Peyer's patch (tissue), 4 donors: ENCODE measurements at regions not wholly inside any gene's neighbourhood (a gene's known extent, or its start where the extent isn't known, plus 50 kb on each side); places are given as distances from the start of the nearest gene placed in this dataset.
"Not testable (repeated sequence)": the region's sequence is repeated elsewhere in the genome, so short reads cannot be mapped to it uniquely, and the experiment has no call there.

Experiments used
- DNase-seq, 3 donors: peaks; one replicate each; pipeline ENCODE4 v3.0.0-alpha.2; 2017 to 2019
- H3K27ac ChIP-seq, 4 donors: fragments of 200-600 bp; sonication (generic); one replicate each; pipeline ENCODE4 v1.5.1; 2016 to 2019
- H3K27me3 ChIP-seq, 2 donors: fragments of 200-600 bp; sonication (generic); one replicate each; pipeline ENCODE4 v1.5.1; 2019
- H3K36me3 ChIP-seq, 3 donors: fragments of 200-600 bp; sonication (generic); one replicate each; pipeline ENCODE4 v1.5.1; 2016 to 2019
- H3K4me1 ChIP-seq, 4 donors: fragments of 200-600 bp; sonication (generic); one replicate each; pipeline ENCODE4 v1.5.1; 2016 to 2019
- H3K4me3 ChIP-seq, 4 donors: fragments of 200-600 bp; sonication (generic); 1 replicate in 3 of 4; 2 replicates in 1 of 4; pipeline ENCODE4 v1.5.1; 2016 to 2019; ENCODE audit warnings: mild to moderate bottlenecking in 1 of 4
- H3K9me3 ChIP-seq, 4 donors: fragments of 200-600 bp; sonication (generic); one replicate each; pipeline ENCODE4 v1.5.1; 2016 to 2019; ENCODE audit warnings: mild to moderate bottlenecking in 1 of 4
- CTCF ChIP-seq, 6 experiments: fragments of 450-650 bp in 4 of 6; fragments of 200-600 bp in 2 of 6; sonication (generic) in 1 of 6; IDR thresholded peaks; one replicate each; pipeline ENCODE4 v1.5.1; 2017 to 2019; ENCODE audit warnings: antibody characterized with exemption in 6 of 6, mild to moderate bottlenecking in 3 of 6, moderate library complexity in 1 of 6
- POLR2A ChIP-seq, 2 donors: fragments of 450-650 bp; IDR thresholded peaks; one replicate each; pipeline ENCODE4 v1.5.1; 2017; ENCODE audit warnings: antibody characterized with exemption in 2 of 2, mild to moderate bottlenecking in 2 of 2, moderate library complexity in 2 of 2

GRCh38 chr3:64796607-64797399 is 109.0 kb upstream of the ADAMTS9 start:
- TF ChIP-seq POLR2A (IDR thresholded peaks at IDR 0.05) (no peak), CTCF (IDR thresholded peaks at IDR 0.05) (no peak)
- H3K36me3 ChIP-seq = no peaks in the 10 kb centered on the region
- no peaks in the 10 kb centered on the region for H3K4me1 ChIP-seq
- no peak for DNase-seq
- H3K4me3 ChIP-seq = no peak overlapping the region
- H3K27me3 ChIP-seq = no peaks in the 10 kb centered on the region
- no peaks in the 10 kb centered on the region for H3K9me3 ChIP-seq
- H3K27ac ChIP-seq = no peak overlapping the region

- no peaks in the 10 kb centered on the region for H3K4me1 ChIP-seq
- no peak overlapping the region for H3K27ac ChIP-seq
- H3K4me3 ChIP-seq = no peak overlapping the region
- DNase-seq = no peak
- TF ChIP-seq POLR2A (IDR thresholded peaks at IDR 0.05) (no peak), CTCF (IDR thresholded peaks at IDR 0.05) (no peak)
- no peaks in the 10 kb centered on the region for H3K27me3 ChIP-seq
- H3K9me3 ChIP-seq = no peaks in the 10 kb centered on the region
- H3K36me3 ChIP-seq = no peaks in the 10 kb centered on the region
Observed at GRCh38 chr3:64792445-64792844, 104.6 kb upstream of the ADAMTS9 start.

- DNase-seq = no peak
- Histone ChIP-seq H3K4me1 (no peaks in the 10 kb centered on the region), H3K9me3 (no peaks in the 10 kb centered on the region), H3K27me3 (no peaks in the 10 kb centered on the region), H3K27ac (no peak overlapping the region), H3K4me3 (no peak overlapping the region), H3K36me3 (no peaks in the 10 kb centered on the region)
- TF ChIP-seq CTCF (IDR thresholded peaks at IDR 0.05) (no peak), POLR2A (IDR thresholded peaks at IDR 0.05) (no peak)
Observed at GRCh38 chr3:64789111-64789510, 101.3 kb upstream of the ADAMTS9 start.

- Histone ChIP-seq H3K9me3 (no peaks in the 10 kb centered on the region), H3K27me3 (no peaks in the 10 kb centered on the region), H3K27ac (no peak overlapping the region)
Observed at GRCh38 chr3:64783200-64783599, 95.4 kb upstream of the ADAMTS9 start.

GRCh38 chr3:64780923-64781322 is 93.1 kb upstream of the ADAMTS9 start:
- not testable (repeated sequence) for H3K9me3 ChIP-seq, H3K4me1 ChIP-seq, DNase-seq, H3K36me3 ChIP-seq, H3K27ac ChIP-seq, H3K27me3 ChIP-seq, H3K4me3 ChIP-seq

More at GRCh38 chr3:64783200-64783599, 95.4 kb upstream of the ADAMTS9 start:
- Histone ChIP-seq H3K4me3 (no peak overlapping the region), H3K4me1 (no peaks in the 10 kb centered on the region), H3K36me3 (no peaks in the 10 kb centered on the region)
- TF ChIP-seq POLR2A (IDR thresholded peaks at IDR 0.05) (no peak), CTCF (IDR thresholded peaks at IDR 0.05) (no peak)
- no peak for DNase-seq

GRCh38 chr3:64773137-64773536 is 85.3 kb upstream of the ADAMTS9 start:
- Histone ChIP-seq H3K4me3 (no peak overlapping the region), H3K27me3 (no peaks in the 10 kb centered on the region), H3K27ac (no peak overlapping the region), H3K9me3 (no peaks in the 10 kb centered on the region), H3K36me3 (no peaks in the 10 kb centered on the region), H3K4me1 (no peaks in the 10 kb centered on the region)
- TF ChIP-seq POLR2A (IDR thresholded peaks at IDR 0.05) (no peak), CTCF (IDR thresholded peaks at IDR 0.05) (no peak)
- DNase-seq = no peak
